ENCODE measurements at regions not wholly inside any gene's neighbourhood (a gene's known extent, or its start where the extent isn't known, plus 50 kb on each side); places are given as distances from the start of the nearest gene placed in this dataset.

GRCh38 chr1:220323717-220324116 lies 51.5 kb upstream of the RAB3GAP2 start:
- Mint-ChIP-seq H3K4me1 (no peaks in the 10 kb centered on the region), H3K4me3 (no peak overlapping the region)
- TF ChIP-seq, protein P1, sequence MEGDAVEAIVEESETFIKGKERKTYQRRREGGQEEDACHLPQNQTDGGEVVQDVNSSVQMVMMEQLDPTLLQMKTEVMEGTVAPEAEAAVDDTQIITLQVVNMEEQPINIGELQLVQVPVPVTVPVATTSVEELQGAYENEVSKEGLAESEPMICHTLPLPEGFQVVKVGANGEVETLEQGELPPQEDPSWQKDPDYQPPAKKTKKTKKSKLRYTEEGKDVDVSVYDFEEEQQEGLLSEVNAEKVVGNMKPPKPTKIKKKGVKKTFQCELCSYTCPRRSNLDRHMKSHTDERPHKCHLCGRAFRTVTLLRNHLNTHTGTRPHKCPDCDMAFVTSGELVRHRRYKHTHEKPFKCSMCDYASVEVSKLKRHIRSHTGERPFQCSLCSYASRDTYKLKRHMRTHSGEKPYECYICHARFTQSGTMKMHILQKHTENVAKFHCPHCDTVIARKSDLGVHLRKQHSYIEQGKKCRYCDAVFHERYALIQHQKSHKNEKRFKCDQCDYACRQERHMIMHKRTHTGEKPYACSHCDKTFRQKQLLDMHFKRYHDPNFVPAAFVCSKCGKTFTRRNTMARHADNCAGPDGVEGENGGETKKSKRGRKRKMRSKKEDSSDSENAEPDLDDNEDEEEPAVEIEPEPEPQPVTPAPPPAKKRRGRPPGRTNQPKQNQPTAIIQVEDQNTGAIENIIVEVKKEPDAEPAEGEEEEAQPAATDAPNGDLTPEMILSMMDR (IDR thresholded peaks at IDR 0.05; ENCODE audit: unreplicated experiment) = no peak

GRCh38 chr1:220322570-220322969 lies 50.3 kb upstream of the RAB3GAP2 start:
- Mint-ChIP-seq H3K36me3 (no peaks in the 10 kb centered on the region), H3K27ac (no peak overlapping the region), H3K4me1 (no peaks in the 10 kb centered on the region), H3K9me3 (no peaks in the 10 kb centered on the region), H3K4me3 (no peak overlapping the region), H3K27me3 (ENCODE audit: low read depth) (no peaks in the 10 kb centered on the region)
- no peak for DNase-seq (ENCODE audit: low spot score in 2 of 2, unreplicated experiment in 2 of 2)
- TF ChIP-seq, protein P1 (IDR thresholded peaks at IDR 0.05; ENCODE audit: unreplicated experiment) = no peak

More at GRCh38 chr1:220323717-220324116, 51.5 kb upstream of the RAB3GAP2 start:
- Mint-ChIP-seq H3K27ac (no peak overlapping the region), H3K9me3 (no peaks in the 10 kb centered on the region), H3K27me3 (ENCODE audit: low read depth) (no peaks in the 10 kb centered on the region), H3K36me3 (no peaks in the 10 kb centered on the region)
- DNase-seq (ENCODE audit: low spot score in 2 of 2, unreplicated experiment in 2 of 2) = no peak
